ENCODE measurements at regions not wholly inside any gene's neighbourhood (a gene's known extent, or its start where the extent isn't known, plus 50 kb on each side); places are given as distances from the start of the nearest gene placed in this dataset.
A peak's percentile ranks its signal among the peaks of the same experiment; 100 is the strongest.

DNA sequence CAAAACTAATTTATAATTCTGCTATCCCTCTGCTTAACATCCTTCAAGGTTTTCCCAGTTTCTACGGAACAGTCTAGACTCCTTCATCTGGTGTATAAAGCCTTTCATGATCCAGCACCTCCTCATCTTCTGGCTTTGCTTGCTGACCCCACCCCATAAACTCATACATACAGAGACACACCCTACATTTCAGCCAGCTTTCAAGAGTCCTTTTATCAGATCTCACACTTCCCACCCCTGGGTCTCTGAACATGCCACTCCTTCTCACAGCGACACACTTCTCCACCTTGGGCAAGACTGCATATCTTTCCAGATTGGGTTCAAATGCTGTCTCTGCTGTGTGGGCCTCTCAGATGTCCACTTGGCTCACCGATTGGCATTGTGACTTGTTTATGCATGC is 166.8 kb upstream of the LPP start:
- intact Hi-C loops (cut with micrococcal nuclease; ENCODE audit: unreplicated experiment): no loop called here
- Histone ChIP-seq H3K9me3 (no peaks in the 10 kb centered on the region), H3K4me3 (ENCODE audit: low read depth, low read length) (no peak overlapping the region), H3K4me1 (peaks cover 20% of the 10 kb centered on the region), H3K27me3 (replicated peaks; ENCODE audit: control insufficient read depth, insufficient read depth, low read length) (no peaks in the 10 kb centered on the region), H3K36me3 (ENCODE audit: control insufficient read depth, insufficient read depth, low read length) (no peaks in the 10 kb centered on the region)
- no TSS peak for BruUV-seq (replicated peaks)
- Mint-ChIP-seq H3K36me3 (ENCODE audit: insufficient read depth, unreplicated experiment) (no peaks in the 10 kb centered on the region), H3K9me3 (ENCODE audit: unreplicated experiment) (peaks cover 12% of the 10 kb centered on the region), H3K27me3 (ENCODE audit: insufficient read depth, unreplicated experiment) (no peaks in the 10 kb centered on the region), H3K4me1 (ENCODE audit: low read depth, unreplicated experiment) (peaks cover 21% of the 10 kb centered on the region), H3K4me3 (ENCODE audit: unreplicated experiment) (no peak overlapping the region), H3K27ac (ENCODE audit: unreplicated experiment) (no peak overlapping the region)
- ChIA-PET CTCF (no interaction called here), POLR2A (no interaction called here)
- DNase-seq: no peak
- TF ChIP-seq, protein P1, sequence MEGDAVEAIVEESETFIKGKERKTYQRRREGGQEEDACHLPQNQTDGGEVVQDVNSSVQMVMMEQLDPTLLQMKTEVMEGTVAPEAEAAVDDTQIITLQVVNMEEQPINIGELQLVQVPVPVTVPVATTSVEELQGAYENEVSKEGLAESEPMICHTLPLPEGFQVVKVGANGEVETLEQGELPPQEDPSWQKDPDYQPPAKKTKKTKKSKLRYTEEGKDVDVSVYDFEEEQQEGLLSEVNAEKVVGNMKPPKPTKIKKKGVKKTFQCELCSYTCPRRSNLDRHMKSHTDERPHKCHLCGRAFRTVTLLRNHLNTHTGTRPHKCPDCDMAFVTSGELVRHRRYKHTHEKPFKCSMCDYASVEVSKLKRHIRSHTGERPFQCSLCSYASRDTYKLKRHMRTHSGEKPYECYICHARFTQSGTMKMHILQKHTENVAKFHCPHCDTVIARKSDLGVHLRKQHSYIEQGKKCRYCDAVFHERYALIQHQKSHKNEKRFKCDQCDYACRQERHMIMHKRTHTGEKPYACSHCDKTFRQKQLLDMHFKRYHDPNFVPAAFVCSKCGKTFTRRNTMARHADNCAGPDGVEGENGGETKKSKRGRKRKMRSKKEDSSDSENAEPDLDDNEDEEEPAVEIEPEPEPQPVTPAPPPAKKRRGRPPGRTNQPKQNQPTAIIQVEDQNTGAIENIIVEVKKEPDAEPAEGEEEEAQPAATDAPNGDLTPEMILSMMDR (IDR thresholded peaks at IDR 0.05; ENCODE audit: insufficient read depth in 1 of 2, low read depth in 1 of 2, low read length in 1 of 2, severe bottlenecking in 1 of 2, unreplicated experiment in 1 of 2): no peak

DNA sequence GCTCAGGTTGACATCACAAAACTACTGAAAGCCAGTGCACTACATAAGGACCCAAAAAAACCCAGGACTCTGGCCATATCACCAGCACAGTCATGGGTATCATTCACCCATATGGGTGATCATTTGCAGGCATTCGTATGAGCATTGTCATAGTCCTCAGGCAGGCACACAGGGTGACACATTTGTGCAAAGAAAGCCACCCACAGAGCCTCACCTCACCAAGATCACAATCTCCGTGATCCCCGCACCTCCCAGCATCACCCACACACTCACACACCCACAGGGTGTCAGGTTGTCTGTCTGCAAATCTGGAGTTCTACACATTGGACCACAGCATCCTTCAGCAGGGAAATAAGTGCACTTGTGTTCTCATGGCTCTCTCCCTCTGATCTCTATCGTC is 166.0 kb upstream of the LPP start:
- POLR2A ChIA-PET: no interaction called here

DNA sequence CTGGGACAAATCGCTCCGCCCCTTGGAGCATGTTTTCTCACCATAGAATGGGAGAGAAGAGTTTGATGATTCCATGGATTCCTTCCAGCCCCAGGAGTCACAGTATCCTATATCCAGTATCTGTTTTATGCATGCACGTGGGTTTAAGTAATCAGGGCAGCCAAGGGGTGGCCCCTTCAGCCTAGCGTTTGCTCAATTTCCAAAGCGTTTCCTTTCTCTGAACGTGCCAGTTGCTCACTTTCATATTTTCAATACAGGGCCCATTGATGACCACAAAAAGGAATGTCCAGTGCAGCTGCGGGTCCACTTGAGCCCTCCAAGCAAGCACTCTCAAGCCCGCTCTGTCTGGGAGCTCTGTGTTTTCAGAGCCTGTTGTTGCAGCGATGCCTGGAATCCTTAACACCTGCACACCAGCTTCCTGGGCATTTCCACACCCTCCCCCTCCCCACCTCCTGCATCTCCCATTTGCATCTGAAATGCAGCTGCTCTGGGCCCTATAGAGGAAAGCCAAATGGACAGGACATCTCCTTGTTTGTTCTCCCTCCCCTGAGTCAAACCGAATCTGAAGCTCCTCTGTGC is 164.3 kb upstream of the LPP start:
- no TSS peak for BruUV-seq (replicated peaks)

More for the DNA sequence above, 166.0 kb upstream of the LPP start:
- no peak overlapping the region for H3K4me3 Mint-ChIP-seq (ENCODE audit: unreplicated experiment)
- no peaks in the 10 kb centered on the region for H3K9me3 ChIP-seq
- H3K27me3 ChIP-seq (replicated peaks; ENCODE audit: control insufficient read depth, insufficient read depth, low read length): no peaks in the 10 kb centered on the region
- CTCF ChIA-PET: no interaction called here
- H3K27ac Mint-ChIP-seq (ENCODE audit: unreplicated experiment): no peak overlapping the region
- no peaks in the 10 kb centered on the region for H3K36me3 ChIP-seq (ENCODE audit: control insufficient read depth, insufficient read depth, low read length)
- peaks cover 12% of the 10 kb centered on the region for H3K9me3 Mint-ChIP-seq (ENCODE audit: unreplicated experiment)
- no peaks in the 10 kb centered on the region for H3K27me3 Mint-ChIP-seq (ENCODE audit: insufficient read depth, unreplicated experiment)
- H3K4me1 Mint-ChIP-seq (ENCODE audit: low read depth, unreplicated experiment): peaks cover 21% of the 10 kb centered on the region
- intact Hi-C loops (cut with micrococcal nuclease; ENCODE audit: unreplicated experiment): no loop called here
- DNase-seq: no peak
- no peak overlapping the region for H3K4me3 ChIP-seq (ENCODE audit: low read depth, low read length)
- TF ChIP-seq, protein P1 (IDR thresholded peaks at IDR 0.05; ENCODE audit: insufficient read depth in 1 of 2, low read depth in 1 of 2, low read length in 1 of 2, severe bottlenecking in 1 of 2, unreplicated experiment in 1 of 2): no peak
- no peaks in the 10 kb centered on the region for H3K36me3 Mint-ChIP-seq (ENCODE audit: insufficient read depth, unreplicated experiment)
- peaks cover 20% of the 10 kb centered on the region for H3K4me1 ChIP-seq
- no TSS peak for BruUV-seq (replicated peaks)

More for the DNA sequence above, 164.3 kb upstream of the LPP start:
- no peaks in the 10 kb centered on the region for H3K27me3 Mint-ChIP-seq (ENCODE audit: insufficient read depth, unreplicated experiment)
- H3K36me3 ChIP-seq (ENCODE audit: control insufficient read depth, insufficient read depth, low read length): no peaks in the 10 kb centered on the region
- peaks cover 20% of the 10 kb centered on the region for H3K4me1 ChIP-seq
- H3K36me3 Mint-ChIP-seq (ENCODE audit: insufficient read depth, unreplicated experiment): no peaks in the 10 kb centered on the region
- H3K9me3 ChIP-seq: no peaks in the 10 kb centered on the region
- no peaks in the 10 kb centered on the region for H3K27me3 ChIP-seq (replicated peaks; ENCODE audit: control insufficient read depth, insufficient read depth, low read length)
- TF ChIP-seq, protein P1 (IDR thresholded peaks at IDR 0.05; ENCODE audit: insufficient read depth in 1 of 2, low read depth in 1 of 2, low read length in 1 of 2, severe bottlenecking in 1 of 2, unreplicated experiment in 1 of 2): no peak
- H3K27ac Mint-ChIP-seq (ENCODE audit: unreplicated experiment): no peak overlapping the region
- H3K4me3 Mint-ChIP-seq (ENCODE audit: unreplicated experiment): no peak overlapping the region
- no peak overlapping the region for H3K4me3 ChIP-seq (ENCODE audit: low read depth, low read length)
- ChIA-PET CTCF (no interaction called here), POLR2A (no interaction called here)
- peaks cover 21% of the 10 kb centered on the region for H3K4me1 Mint-ChIP-seq (ENCODE audit: low read depth, unreplicated experiment)
- peak; percentile 27 to 50 for DNase-seq
- intact Hi-C loops (cut with micrococcal nuclease; ENCODE audit: unreplicated experiment): no loop called here
- H3K9me3 Mint-ChIP-seq (ENCODE audit: unreplicated experiment): peaks cover 12% of the 10 kb centered on the region

All from Caco-2 (cell line).